Lower lobe of right lung (tissue), 2 donors: ENCODE measurements at regions not wholly inside any gene's neighbourhood (a gene's known extent, or its start where the extent isn't known, plus 50 kb on each side); places are given as distances from the start of the nearest gene placed in this dataset.

ENCODE experiments used
- ATAC-seq, 2 donors: fragments of 200-7000 bp; cut with Tn5 transposase; one replicate each; pipeline ENCODE4 v1.9.1; 2020 to 2022; ENCODE audit warnings: mild to moderate bottlenecking in 2 of 2, moderate library complexity in 2 of 2
- DNase-seq: peaks from one replicate; pipeline ENCODE4 v3.0.0-alpha.2; 2020
- H3K27ac ChIP-seq: fragments of 200-600 bp; one replicate; pipeline ENCODE4 v1.8.0; 2022
- H3K27me3 ChIP-seq: fragments of 200-600 bp; one replicate; pipeline ENCODE4 v1.8.0; 2022; ENCODE audit warnings: low read depth
- H3K36me3 ChIP-seq: fragments of 200-600 bp; one replicate; pipeline ENCODE4 v1.8.0; 2022; ENCODE audit warnings: mild to moderate bottlenecking
- H3K4me1 ChIP-seq: fragments of 200-600 bp; one replicate; pipeline ENCODE4 v1.8.0; 2022
- H3K4me3 ChIP-seq: fragments of 200-600 bp; one replicate; pipeline ENCODE4 v1.8.0; 2022; ENCODE audit warnings: mild to moderate bottlenecking
- H3K9me3 ChIP-seq: fragments of 200-600 bp; one replicate; pipeline ENCODE4 v1.8.0; 2022
- CTCF ChIP-seq: fragments of 200-600 bp; IDR thresholded peaks from one replicate; pipeline ENCODE4 v1.8.0; 2022; ENCODE audit warnings: antibody characterized with exemption, mild to moderate bottlenecking
- intact Hi-C: fragments of 100-400 bp; cut with DNase I; formaldehyde crosslinking; loops from one replicate; pipeline ENCODE4 v1.11.0; 2022
- donor health status: DM: no; HTN: yes; CAD: no; lungs with severe emphysema.

- H3K27ac ChIP-seq: no peak overlapping the region
- DNase-seq (no peak), ATAC-seq (no peak)
- no peaks in the 10 kb centered on the region for H3K27me3 ChIP-seq
- H3K9me3 ChIP-seq: no peaks in the 10 kb centered on the region
- no peak for TF ChIP-seq CTCF
- H3K4me3 ChIP-seq: no peak overlapping the region
- H3K36me3 ChIP-seq: no peaks in the 10 kb centered on the region
- no peaks in the 10 kb centered on the region for H3K4me1 ChIP-seq
- intact Hi-C loops: no loop called here
Measured at GRCh38 chr5:72658761-72659540, 151.7 kb upstream of the ZNF366 start.

GRCh38 chr5:72658161-72658560, 151.0 kb upstream of the ZNF366 start:
- Histone ChIP-seq H3K4me1 (no peaks in the 10 kb centered on the region), H3K9me3 (no peaks in the 10 kb centered on the region), H3K4me3 (no peak overlapping the region), H3K27ac (no peak overlapping the region), H3K27me3 (no peaks in the 10 kb centered on the region), H3K36me3 (no peaks in the 10 kb centered on the region)
- TF ChIP-seq CTCF: no peak
- ATAC-seq (no peak), DNase-seq (no peak)
- intact Hi-C loops: no loop called here

- Histone ChIP-seq H3K27me3 (no peaks in the 10 kb centered on the region), H3K36me3 (no peaks in the 10 kb centered on the region), H3K4me3 (no peak overlapping the region), H3K27ac (no peak overlapping the region), H3K9me3 (no peaks in the 10 kb centered on the region), H3K4me1 (no peaks in the 10 kb centered on the region)
- TF ChIP-seq CTCF: no peak
- DNase-seq: no peak
- no peak for ATAC-seq
- intact Hi-C loops: no loop called here
Measured at GRCh38 chr5:72656756-72657513, 149.7 kb upstream of the ZNF366 start.

GRCh38 chr5:72656331-72656730, 149.1 kb upstream of the ZNF366 start:
- intact Hi-C loops: no loop called here
- H3K4me1 ChIP-seq: no peaks in the 10 kb centered on the region
- H3K27ac ChIP-seq: no peak overlapping the region
- no peaks in the 10 kb centered on the region for H3K27me3 ChIP-seq
- no peak for TF ChIP-seq CTCF
- no peak for ATAC-seq
- no peaks in the 10 kb centered on the region for H3K9me3 ChIP-seq
- no peak overlapping the region for H3K4me3 ChIP-seq
- H3K36me3 ChIP-seq: no peaks in the 10 kb centered on the region
- no peak for DNase-seq

- Histone ChIP-seq H3K4me1 (no peaks in the 10 kb centered on the region), H3K27me3 (no peaks in the 10 kb centered on the region), H3K36me3 (no peaks in the 10 kb centered on the region), H3K27ac (no peak overlapping the region), H3K9me3 (no peaks in the 10 kb centered on the region), H3K4me3 (no peak overlapping the region)
- intact Hi-C loops: no loop called here
- ATAC-seq (no peak), DNase-seq (no peak)
- no peak for TF ChIP-seq CTCF
Measured at GRCh38 chr5:72654231-72654630, 147.0 kb upstream of the ZNF366 start.
